Lung (tissue), 11 donors: ENCODE measurements at regions not wholly inside any gene's neighbourhood (a gene's known extent, or its start where the extent isn't known, plus 50 kb on each side); places are given as distances from the start of the nearest gene placed in this dataset.

Source experiments
- ATAC-seq: fragments of 200-7000 bp; cut with Tn5 transposase; one replicate; pipeline ENCODE4 v1.9.1; 2020; ENCODE audit warnings: moderate number of reproducible peaks; ENCODE audit not compliant: insufficient read depth, low FRiP score
- DNase-seq, 3 donors: peaks; one replicate each; pipeline ENCODE4 v3.0.0-alpha.2; 2013 to 2017
- H3K27ac ChIP-seq, 2 donors: one replicate each; pipeline ENCODE4 v1.5.1; 2013; ENCODE audit warnings: mild to moderate bottlenecking in 2 of 2, moderate library complexity in 2 of 2, control low read depth in 1 of 2, inconsistent platforms in 1 of 2, low read depth in 1 of 2, low read length in 1 of 2
- H3K27me3 ChIP-seq, 3 donors: one replicate each; pipeline ENCODE4 v1.5.1; 2013; ENCODE audit warnings: low read length in 2 of 3; ENCODE audit not compliant: control insufficient read depth in 3 of 3, insufficient read depth in 3 of 3
- H3K36me3 ChIP-seq, 4 donors: one replicate each; pipeline ENCODE4 v1.5.1; 2013; ENCODE audit warnings: low read length in 4 of 4, mild to moderate bottlenecking in 1 of 4, moderate library complexity in 1 of 4; ENCODE audit not compliant: control insufficient read depth in 4 of 4, insufficient read depth in 4 of 4
- H3K4me1 ChIP-seq, 5 donors: one replicate each; pipeline ENCODE4 v1.5.1; 2013; ENCODE audit warnings: low read length in 5 of 5, mild to moderate bottlenecking in 2 of 5, moderate library complexity in 1 of 5; ENCODE audit not compliant: control insufficient read depth in 5 of 5, insufficient read depth in 5 of 5
- H3K4me3 ChIP-seq: one replicate; pipeline ENCODE4 v1.5.1; 2013; ENCODE audit warnings: mild to moderate bottlenecking, control low read depth, moderate library complexity
- H3K9ac ChIP-seq, 2 donors: one replicate each; pipeline ENCODE4 v1.5.1; 2013; ENCODE audit warnings: low read length in 2 of 2, control low read depth in 1 of 2; ENCODE audit not compliant: insufficient read depth in 1 of 2
- H3K9me3 ChIP-seq, 4 donors: one replicate each; pipeline ENCODE4 v1.5.1; 2013; ENCODE audit warnings: low read length in 3 of 4, mild to moderate bottlenecking in 1 of 4, moderate library complexity in 1 of 4; ENCODE audit not compliant: control insufficient read depth in 4 of 4, insufficient read depth in 3 of 4
- CTCF ChIP-seq: IDR thresholded peaks from 2 replicates; pipeline ENCODE4 v1.5.1; 2012; ENCODE audit warnings: mild to moderate bottlenecking; ENCODE audit errors: control extremely low read depth, extremely low read depth
- WGBS, 2 donors: extraction: QIAGEN DNeasy Blood & Tissue Kit; methylation state at CpG; one replicate each; pipeline ENCODE4 v1.1.7; 2013; 5-methylcytosine and 5-hydroxymethylcytosine counted together
- donor health status: control.
- donor health status: control.
- donor health status: Bipolar disorder and iron deficiency.
- donor health status: healthy.
- donor health status: DM: yes; HTN: yes; CAD: no.

DNA sequence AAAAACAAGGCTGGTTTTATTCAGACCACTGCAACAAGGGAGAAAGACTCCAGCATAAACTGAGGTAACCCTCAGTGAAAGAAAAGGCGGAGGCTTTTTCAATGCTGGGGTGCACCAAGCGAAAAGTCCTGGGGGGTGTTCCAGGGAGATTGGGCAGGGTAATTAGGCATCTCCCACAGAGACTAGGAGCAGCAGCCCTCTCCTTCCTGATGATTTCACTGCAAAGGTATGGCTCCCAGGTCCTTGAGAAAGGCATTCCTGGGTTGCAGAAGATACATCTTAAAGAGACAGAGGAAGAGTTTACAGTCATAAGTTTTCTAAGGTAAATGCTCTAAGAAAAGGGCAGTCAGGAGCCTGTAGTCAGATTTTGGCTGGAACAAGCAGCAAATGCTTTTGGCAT lies 412.0 kb downstream of the FOXO1 start:
- WGBS, 2 donors = 92 to 93% methylated on average over 2 of the region's 2 CpGs
- DNase-seq = no peak

DNA sequence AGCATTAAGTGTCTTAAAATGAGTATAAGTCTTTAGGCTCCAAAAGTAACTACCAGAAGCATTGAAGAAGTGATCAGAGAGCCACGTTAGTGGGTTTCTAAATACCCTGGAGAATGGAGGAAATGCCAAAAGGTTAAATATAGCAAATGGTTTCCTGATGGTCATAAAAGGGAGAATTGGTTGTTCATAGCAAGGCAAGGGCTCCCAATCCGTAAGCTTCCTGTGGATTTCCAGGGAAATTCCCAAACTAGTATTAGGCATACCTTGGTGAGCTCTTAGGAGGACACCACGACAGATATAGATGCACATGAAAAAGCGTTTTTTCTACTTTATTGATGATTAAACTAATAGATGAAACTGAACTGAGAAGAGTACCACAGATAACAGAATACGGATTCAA lies 410.9 kb downstream of the FOXO1 start:
- Histone ChIP-seq H3K4me1 (peaks cover 0 to 7% (median 0%) of the 10 kb centered on the region in 5 donors), H3K4me3 (no peak overlapping the region), H3K27me3 (no peaks in the 10 kb centered on the region), H3K9me3 (no peaks in the 10 kb centered on the region), H3K27ac (no peak overlapping the region), H3K9ac (no peak overlapping the region), H3K36me3 (no peaks in the 10 kb centered on the region)
- WGBS, 2 donors = 67 to 76% methylated on average over 5 of the region's 5 CpGs
- no peak for DNase-seq
- no peak for ATAC-seq
- TF ChIP-seq CTCF = no peak

More for the DNA sequence above, 412.0 kb downstream of the FOXO1 start:
- peaks cover 0 to 1% (median 0%) of the 10 kb centered on the region in 4 donors for H3K9me3 ChIP-seq
- TF ChIP-seq CTCF = no peak
- no peak overlapping the region for H3K4me3 ChIP-seq
- no peak overlapping the region for H3K27ac ChIP-seq
- no peak overlapping the region for H3K9ac ChIP-seq
- H3K27me3 ChIP-seq = no peaks in the 10 kb centered on the region
- peaks cover 0 to 7% (median 0%) of the 10 kb centered on the region in 5 donors for H3K4me1 ChIP-seq
- H3K36me3 ChIP-seq = no peaks in the 10 kb centered on the region
- ATAC-seq = no peak

DNA sequence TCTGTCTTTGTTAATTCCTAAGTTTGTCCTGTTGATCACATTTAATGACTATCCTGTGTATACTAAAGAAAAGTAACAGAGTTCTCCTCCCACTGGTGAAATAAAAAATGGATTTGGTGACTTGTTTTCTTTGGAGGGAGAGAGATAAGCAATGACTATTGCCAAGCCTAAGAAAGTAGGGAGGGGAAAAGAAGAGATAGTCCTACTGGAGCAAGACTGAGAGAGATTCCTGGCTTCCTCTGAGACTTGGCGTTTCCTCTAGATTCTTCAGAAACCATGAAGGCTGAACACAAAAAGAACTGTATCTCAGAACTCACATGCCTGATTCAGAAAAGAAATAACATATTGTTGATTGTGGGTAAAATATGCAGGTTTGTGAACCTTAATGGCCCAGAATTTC lies 406.5 kb downstream of the FOXO1 start:
- no peak overlapping the region for H3K9ac ChIP-seq
- no peaks in the 10 kb centered on the region for H3K9me3 ChIP-seq
- H3K4me1 ChIP-seq = peaks cover 0 to 3% (median 0%) of the 10 kb centered on the region in 5 donors
- WGBS, 2 donors = 81 to 88% methylated on average over 1 of the region's 1 CpG
- DNase-seq = no peak
- no peak for TF ChIP-seq CTCF
- H3K36me3 ChIP-seq = no peaks in the 10 kb centered on the region
- H3K4me3 ChIP-seq = no peak overlapping the region
- H3K27me3 ChIP-seq = no peaks in the 10 kb centered on the region
- no peak overlapping the region for H3K27ac ChIP-seq
- no peak for ATAC-seq

DNA sequence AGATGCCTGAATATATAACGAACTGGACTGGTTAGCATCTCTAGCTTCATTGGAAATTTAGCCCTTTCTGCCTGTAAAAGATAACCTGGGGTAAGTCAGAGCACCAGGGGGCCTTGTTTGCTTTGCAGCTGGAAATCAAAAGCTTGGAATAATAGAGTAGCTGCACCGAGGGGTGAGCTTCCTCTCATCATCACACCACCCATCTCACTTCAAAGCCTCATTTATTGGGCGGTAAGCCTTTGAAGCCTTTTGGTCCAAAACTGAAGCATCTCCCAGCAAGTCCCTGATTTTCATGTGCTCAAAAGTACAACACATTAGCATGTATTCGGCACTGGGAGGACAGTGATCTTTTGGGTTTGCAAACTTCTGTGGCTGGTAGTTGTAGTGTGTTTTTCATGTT lies 405.1 kb downstream of the FOXO1 start:
- no peak for TF ChIP-seq CTCF
- H3K4me1 ChIP-seq = no peaks in the 10 kb centered on the region
- H3K36me3 ChIP-seq = no peaks in the 10 kb centered on the region
- ATAC-seq = no peak
- H3K27ac ChIP-seq = no peak overlapping the region
- no peak overlapping the region for H3K9ac ChIP-seq
- DNase-seq = no peak
- no peaks in the 10 kb centered on the region for H3K9me3 ChIP-seq
- no peaks in the 10 kb centered on the region for H3K27me3 ChIP-seq
- WGBS, 2 donors = 79 to 87% methylated on average over 4 of the region's 4 CpGs
- H3K4me3 ChIP-seq = no peak overlapping the region
